Gastroesophageal sphincter (tissue), 4 donors: ENCODE measurements at regions not wholly inside any gene's neighbourhood (a gene's known extent, or its start where the extent isn't known, plus 50 kb on each side); places are given as distances from the start of the nearest gene placed in this dataset.

Experiments
- ATAC-seq: fragments of 150-250 bp; one replicate; pipeline ENCODE4 v1.9.1; 2016; ENCODE audit warnings: mild to moderate bottlenecking, moderate library complexity
- H3K27ac ChIP-seq, 4 donors: fragments of 200-600 bp; sonication (generic) in 3 of 4; 1 replicate in 3 of 4; 2 replicates in 1 of 4; pipeline ENCODE4 v1.5.1; 2016 to 2019
- H3K27me3 ChIP-seq: fragments of 200-600 bp; sonication (generic); one replicate; pipeline ENCODE4 v1.5.1; 2019
- H3K36me3 ChIP-seq, 2 donors: fragments of 200-600 bp; sonication (generic); one replicate each; pipeline ENCODE4 v1.5.1; 2019; ENCODE audit warnings: control low read depth in 1 of 2
- H3K4me1 ChIP-seq, 3 donors: fragments of 200-600 bp; sonication (generic); 1 replicate in 2 of 3; 2 replicates in 1 of 3; pipeline ENCODE4 v1.5.1; 2016 to 2019; ENCODE audit warnings: control low read depth in 2 of 3
- H3K4me3 ChIP-seq, 2 donors: fragments of 200-600 bp; sonication (generic); one replicate each; pipeline ENCODE4 v1.5.1; 2019; ENCODE audit warnings: mild to moderate bottlenecking in 1 of 2, moderate library complexity in 1 of 2
- H3K9me3 ChIP-seq, 3 donors: fragments of 200-600 bp; sonication (generic); one replicate each; pipeline ENCODE4 v1.5.1; 2017 to 2019; ENCODE audit warnings: control low read depth in 2 of 3
- EP300 ChIP-seq: sonication (generic); formaldehyde crosslinking; IDR thresholded peaks from one replicate; pipeline ENCODE4 v1.6.1; 2017; ENCODE audit warnings: antibody characterized with exemption, mild to moderate bottlenecking
- POLR2A ChIP-seq, 2 donors: fragments of 450-650 bp; IDR thresholded peaks; one replicate each; pipeline ENCODE4 v1.6.1; 2017; ENCODE audit warnings: antibody characterized with exemption in 2 of 2, mild to moderate bottlenecking in 2 of 2, moderate library complexity in 1 of 2
- POLR2AphosphoS5 ChIP-seq: sonication (generic); formaldehyde crosslinking; IDR thresholded peaks from one replicate; pipeline ENCODE4 v1.6.1; 2017; ENCODE audit warnings: antibody characterized with exemption
- WGBS, 2 donors: methylation state at CpG; one replicate each; pipeline ENCODE4 v1.1.5; 2018; ENCODE audit warnings: low coverage in 1 of 2; 5-methylcytosine and 5-hydroxymethylcytosine counted together
- TF ChIP-seq, protein P1 (sequence below), 4 experiments: fragments of 200-600 bp in 2 of 4; fragments of 450-650 bp in 2 of 4; sonication (generic) in 1 of 4; IDR thresholded peaks; one replicate each; pipeline ENCODE4 v1.5.1; 2017 to 2019; ENCODE audit warnings: antibody characterized with exemption in 4 of 4, mild to moderate bottlenecking in 2 of 4, moderate library complexity in 2 of 4

DNA sequence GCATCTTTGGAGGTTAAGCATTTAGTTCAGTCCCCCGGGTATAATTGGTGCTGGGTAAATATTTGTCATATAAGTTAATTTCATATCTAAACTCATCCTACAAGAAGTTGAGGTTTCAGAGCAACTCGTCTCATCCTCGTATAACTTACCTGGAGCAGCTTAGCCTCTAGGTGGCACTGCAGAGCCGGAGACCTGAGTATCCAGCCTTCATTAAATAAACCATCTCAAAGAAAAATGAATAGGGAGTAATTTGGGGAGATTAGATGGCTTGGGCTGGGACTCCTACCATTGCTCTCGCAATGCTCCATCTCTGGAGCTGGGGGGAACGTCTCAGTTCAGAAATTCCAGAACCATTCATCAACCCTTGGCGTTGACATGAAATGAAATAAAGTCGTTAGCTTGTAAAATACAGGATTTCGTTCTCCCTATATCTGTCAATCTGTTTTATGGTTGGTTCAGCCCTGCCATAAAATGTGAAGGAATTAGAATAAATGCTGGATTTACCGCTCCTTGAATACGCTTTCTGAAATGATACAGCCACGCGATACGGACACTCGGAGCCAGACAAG is 122.9 kb upstream of the TMEM132D start:
- Histone ChIP-seq H3K4me1 (no peaks in the 10 kb centered on the region), H3K36me3 (no peaks in the 10 kb centered on the region), H3K27ac (no peak overlapping the region), H3K27me3 (peaks cover 54% of the 10 kb centered on the region), H3K4me3 (no peak overlapping the region), H3K9me3 (no peaks in the 10 kb centered on the region)
- TF ChIP-seq, protein P1, sequence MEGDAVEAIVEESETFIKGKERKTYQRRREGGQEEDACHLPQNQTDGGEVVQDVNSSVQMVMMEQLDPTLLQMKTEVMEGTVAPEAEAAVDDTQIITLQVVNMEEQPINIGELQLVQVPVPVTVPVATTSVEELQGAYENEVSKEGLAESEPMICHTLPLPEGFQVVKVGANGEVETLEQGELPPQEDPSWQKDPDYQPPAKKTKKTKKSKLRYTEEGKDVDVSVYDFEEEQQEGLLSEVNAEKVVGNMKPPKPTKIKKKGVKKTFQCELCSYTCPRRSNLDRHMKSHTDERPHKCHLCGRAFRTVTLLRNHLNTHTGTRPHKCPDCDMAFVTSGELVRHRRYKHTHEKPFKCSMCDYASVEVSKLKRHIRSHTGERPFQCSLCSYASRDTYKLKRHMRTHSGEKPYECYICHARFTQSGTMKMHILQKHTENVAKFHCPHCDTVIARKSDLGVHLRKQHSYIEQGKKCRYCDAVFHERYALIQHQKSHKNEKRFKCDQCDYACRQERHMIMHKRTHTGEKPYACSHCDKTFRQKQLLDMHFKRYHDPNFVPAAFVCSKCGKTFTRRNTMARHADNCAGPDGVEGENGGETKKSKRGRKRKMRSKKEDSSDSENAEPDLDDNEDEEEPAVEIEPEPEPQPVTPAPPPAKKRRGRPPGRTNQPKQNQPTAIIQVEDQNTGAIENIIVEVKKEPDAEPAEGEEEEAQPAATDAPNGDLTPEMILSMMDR (IDR thresholded peaks at IDR 0.05): peak in 1 of 4 experiments; percentile 36
- no peak for TF ChIP-seq EP300
- ATAC-seq: no peak
- 42 to 54% methylated on average over 8 to 15 of the region's 15 CpGs for WGBS, 2 donors

DNA sequence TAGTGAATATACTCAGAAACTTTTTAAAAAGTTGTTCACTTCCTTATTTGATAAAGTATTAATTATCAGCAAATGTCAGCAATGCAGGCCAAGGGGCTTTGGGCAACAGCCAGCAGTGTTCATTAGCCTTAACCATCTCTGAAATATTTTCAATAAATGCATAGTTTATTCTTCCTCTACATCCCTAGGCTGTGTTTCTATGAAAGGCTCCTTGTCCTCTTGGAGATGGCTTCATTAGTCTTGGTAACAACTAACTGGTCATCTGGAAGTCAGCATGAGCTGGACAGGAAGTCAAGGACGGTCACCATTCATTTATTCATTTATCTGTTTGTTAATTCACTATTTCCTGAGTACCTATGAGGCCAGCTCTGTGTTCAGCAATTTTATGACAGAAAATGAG is 124.0 kb upstream of the TMEM132D start:
- H3K4me1 ChIP-seq: no peaks in the 10 kb centered on the region
- TF ChIP-seq POLR2A (IDR thresholded peaks at IDR 0.05): no peak
- TF ChIP-seq POLR2AphosphoS5: no peak
- TF ChIP-seq, protein P1 (IDR thresholded peaks at IDR 0.05): no peak
- no peak for TF ChIP-seq EP300
- peaks cover 58% of the 10 kb centered on the region for H3K27me3 ChIP-seq
- no peak overlapping the region for H3K4me3 ChIP-seq
- ATAC-seq: no peak
- H3K27ac ChIP-seq: no peak overlapping the region
- WGBS, 2 donors: 27 to 57% methylated on average over 1 of the region's 1 CpG
- no peaks in the 10 kb centered on the region for H3K36me3 ChIP-seq
- no peaks in the 10 kb centered on the region for H3K9me3 ChIP-seq

DNA sequence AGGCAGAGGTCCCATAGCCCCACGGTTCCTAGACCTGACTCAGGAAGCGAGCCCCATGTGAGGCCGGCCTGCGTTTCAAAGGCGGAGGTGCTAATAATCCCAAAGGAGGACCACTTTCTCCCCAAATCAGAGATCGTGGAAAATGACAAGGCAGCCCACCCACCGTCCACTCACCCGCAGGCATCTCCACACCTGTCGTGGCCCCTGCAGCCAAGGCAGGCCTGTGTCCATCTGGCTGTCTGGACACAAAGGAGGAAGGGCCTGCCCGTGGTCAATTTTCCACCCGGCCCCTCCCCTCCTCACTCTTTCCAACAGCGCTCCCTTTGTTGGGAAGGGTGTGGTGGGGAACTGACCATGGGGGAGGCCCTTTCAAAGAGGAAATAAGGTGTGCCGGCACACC is 125.3 kb upstream of the TMEM132D start:
- no peak overlapping the region for H3K27ac ChIP-seq
- peaks cover 57% of the 10 kb centered on the region for H3K27me3 ChIP-seq
- no peaks in the 10 kb centered on the region for H3K36me3 ChIP-seq
- WGBS, 2 donors: 83 to 91% methylated on average over 5 to 7 of the region's 13 CpGs
- no peak overlapping the region for H3K4me3 ChIP-seq
- H3K9me3 ChIP-seq: no peaks in the 10 kb centered on the region
- no peaks in the 10 kb centered on the region for H3K4me1 ChIP-seq
- no peak for ATAC-seq
- TF ChIP-seq, protein P1 (IDR thresholded peaks at IDR 0.05): no peak
- no peak for TF ChIP-seq POLR2AphosphoS5
- no peak for TF ChIP-seq POLR2A (IDR thresholded peaks at IDR 0.05)
- no peak for TF ChIP-seq EP300

DNA sequence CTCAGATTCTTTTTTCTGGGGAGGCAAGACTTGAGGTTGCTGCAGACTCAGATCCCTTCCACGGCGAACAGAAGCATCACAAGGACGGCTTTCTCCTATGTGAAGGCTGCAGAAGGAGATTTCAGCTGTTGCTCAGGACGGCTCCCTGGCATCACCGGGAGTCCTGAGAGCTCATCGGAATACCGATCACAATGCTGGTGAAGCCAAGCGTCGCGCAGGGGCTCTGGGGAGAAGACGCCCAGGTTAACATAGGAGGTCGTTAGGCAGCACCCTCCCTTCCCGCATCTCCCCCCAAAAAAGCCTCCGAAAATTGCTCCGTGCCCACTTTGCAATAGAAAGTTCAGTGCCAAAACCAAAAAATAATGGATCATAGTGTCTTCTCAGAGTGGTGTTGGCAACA is 127.2 kb upstream of the TMEM132D start:
- WGBS, 2 donors: 72 to 73% methylated on average over 4 to 5 of the region's 15 CpGs
- TF ChIP-seq EP300 (no peak), POLR2A (IDR thresholded peaks at IDR 0.05) (no peak)
- H3K4me3 ChIP-seq: no peak overlapping the region
- no peak overlapping the region for H3K27ac ChIP-seq
- no peaks in the 10 kb centered on the region for H3K9me3 ChIP-seq
- ATAC-seq: no peak
- H3K36me3 ChIP-seq: no peaks in the 10 kb centered on the region
- H3K27me3 ChIP-seq: peaks cover 61% of the 10 kb centered on the region
- no peaks in the 10 kb centered on the region for H3K4me1 ChIP-seq

DNA sequence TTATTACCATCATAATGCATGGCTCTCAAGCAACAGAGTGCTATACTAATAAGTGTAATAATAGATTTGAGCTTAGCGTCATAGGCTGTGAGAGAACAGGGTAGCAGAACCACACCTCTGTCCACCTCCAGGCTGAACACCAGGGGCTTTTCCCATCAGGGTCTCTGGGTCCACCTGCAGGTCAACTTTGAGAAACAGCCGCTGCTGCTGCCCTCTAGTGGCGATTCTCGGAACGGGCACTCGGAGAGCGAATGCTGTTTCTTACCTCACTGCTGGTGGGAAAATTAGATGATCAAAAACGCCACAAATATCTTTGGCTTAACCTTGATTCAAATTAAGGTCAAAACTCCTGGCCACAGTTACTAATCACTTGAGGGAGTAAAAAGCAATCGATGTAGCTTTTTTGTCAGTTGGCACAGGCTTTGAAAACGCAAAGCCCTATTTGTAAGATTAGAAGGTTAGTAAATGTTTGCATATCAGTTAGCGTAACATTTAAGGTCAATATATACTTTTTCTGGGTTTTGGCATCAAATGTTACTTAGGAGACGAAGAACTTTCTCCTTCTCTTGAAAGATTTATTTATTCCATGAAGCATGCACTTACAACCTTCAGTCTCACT is 127.9 kb upstream of the TMEM132D start:
- H3K4me1 ChIP-seq: no peaks in the 10 kb centered on the region
- no peaks in the 10 kb centered on the region for H3K36me3 ChIP-seq
- H3K27me3 ChIP-seq: peaks cover 58% of the 10 kb centered on the region
- WGBS, 2 donors: 11 to 24% methylated on average over 5 to 7 of the region's 12 CpGs
- no peak overlapping the region for H3K4me3 ChIP-seq
- TF ChIP-seq, protein P1 (IDR thresholded peaks at IDR 0.05): peak; percentile 33 to 75 (median 48)
- no peak for TF ChIP-seq EP300
- H3K27ac ChIP-seq: no peak overlapping the region
- ATAC-seq: no peak
- no peaks in the 10 kb centered on the region for H3K9me3 ChIP-seq
